ENCODE measurements at regions not wholly inside any gene's neighbourhood (a gene's known extent, or its start where the extent isn't known, plus 50 kb on each side); places are given as distances from the start of the nearest gene placed in this dataset.
A peak's percentile ranks its signal among the peaks of the same experiment; 100 is the strongest.

DNA sequence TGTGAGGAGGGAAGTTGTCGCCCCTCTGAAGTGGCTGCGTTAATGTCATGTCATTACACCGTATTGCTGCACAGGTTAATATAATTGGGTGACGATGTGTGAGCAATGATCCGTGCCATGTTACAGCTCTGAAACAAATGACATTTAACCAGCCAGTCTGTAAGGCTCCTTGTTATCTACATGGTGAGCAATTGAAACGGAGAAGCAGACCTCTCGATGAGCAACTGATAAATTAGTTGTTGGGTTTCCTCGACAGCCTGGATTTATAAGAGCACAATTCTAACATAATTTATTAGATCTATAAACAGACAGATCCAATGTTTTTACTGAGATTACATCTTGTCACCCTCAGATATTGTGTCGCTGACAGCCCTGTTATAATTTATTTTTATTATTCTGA, 49.9 kb upstream of the MAFB start:
- no peak for DNase-seq

DNA sequence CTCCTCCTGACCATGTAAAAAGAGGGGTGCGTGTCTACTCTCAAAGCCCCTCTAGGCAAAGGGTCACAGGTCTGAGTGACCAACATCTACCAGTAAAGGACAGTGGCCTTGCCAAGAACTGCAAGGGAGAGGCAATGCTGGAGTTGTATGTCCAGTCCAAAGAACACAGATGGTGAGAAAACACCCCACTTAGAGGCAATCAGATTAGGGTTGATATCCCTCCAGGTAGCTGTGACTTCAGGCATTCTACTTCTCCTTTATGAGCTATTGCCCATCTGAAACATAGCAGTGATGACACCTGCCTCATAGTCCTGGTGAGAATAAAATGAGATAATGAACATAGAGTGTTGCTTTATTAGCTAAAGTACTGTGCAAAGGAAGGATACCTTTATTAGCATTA, 50.8 kb upstream of the MAFB start:
- DNase-seq: no peak

DNA sequence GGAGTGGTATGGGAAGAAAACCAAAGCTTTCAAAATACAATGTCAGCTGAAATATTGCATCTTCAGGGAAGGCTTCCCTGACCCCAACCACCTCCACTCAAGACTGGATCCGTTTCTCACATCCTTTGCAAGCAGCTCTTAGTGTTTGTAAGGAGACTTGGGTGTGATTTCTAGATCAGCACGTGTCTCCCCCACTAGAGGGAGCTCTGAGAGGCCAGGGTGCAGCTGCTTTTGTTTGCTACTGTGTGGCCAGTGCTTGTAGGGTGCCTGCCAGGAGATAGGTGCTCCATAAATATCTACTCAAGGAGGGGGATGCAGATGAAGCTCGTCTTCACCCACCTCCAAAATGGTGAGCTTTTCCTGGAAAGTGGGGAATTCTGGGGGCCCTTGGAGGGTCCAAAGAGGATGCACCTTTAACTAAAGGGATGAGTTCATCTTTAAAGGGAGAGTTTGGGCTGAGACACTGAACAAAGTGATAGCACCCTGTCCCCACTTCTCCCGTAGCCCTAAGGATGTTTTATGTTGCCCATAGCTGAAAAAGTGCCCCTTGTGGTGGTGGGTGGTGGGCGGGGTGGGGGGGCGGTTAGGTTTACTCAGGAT, 52.6 kb upstream of the MAFB start:
- DNase-seq: peak; percentile 17

DNA sequence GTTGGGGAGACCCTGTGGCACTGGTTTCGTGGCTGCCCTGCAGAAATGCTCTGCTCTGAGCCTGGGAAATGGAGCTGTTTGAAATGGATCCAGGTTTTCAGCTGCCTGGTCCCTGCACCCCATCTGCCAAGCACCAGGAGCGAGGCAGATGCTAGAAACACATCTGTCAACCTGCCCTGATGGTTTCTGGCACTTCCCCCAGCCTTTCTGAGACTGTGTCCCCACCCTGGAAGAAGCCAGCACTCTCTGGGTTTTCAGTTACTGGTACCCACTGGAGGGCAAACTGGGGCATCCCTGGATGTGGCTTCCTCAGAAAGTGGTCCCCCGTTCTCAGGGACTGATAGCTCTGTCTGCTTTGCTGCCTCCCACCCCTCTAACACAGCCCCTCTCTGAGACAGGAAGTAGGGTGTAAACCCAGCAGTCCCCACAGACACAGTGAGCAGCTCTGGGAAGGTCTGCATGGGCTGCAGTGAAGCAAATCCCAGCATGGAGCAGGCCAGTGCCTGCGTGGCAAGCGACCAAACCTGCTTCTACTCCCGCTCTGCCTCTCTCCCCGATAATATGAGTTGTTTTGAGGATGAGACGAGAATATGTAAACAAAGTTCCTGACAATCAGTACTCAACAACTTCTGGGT, 54.2 kb upstream of the MAFB start:
- no peak for DNase-seq

DNA sequence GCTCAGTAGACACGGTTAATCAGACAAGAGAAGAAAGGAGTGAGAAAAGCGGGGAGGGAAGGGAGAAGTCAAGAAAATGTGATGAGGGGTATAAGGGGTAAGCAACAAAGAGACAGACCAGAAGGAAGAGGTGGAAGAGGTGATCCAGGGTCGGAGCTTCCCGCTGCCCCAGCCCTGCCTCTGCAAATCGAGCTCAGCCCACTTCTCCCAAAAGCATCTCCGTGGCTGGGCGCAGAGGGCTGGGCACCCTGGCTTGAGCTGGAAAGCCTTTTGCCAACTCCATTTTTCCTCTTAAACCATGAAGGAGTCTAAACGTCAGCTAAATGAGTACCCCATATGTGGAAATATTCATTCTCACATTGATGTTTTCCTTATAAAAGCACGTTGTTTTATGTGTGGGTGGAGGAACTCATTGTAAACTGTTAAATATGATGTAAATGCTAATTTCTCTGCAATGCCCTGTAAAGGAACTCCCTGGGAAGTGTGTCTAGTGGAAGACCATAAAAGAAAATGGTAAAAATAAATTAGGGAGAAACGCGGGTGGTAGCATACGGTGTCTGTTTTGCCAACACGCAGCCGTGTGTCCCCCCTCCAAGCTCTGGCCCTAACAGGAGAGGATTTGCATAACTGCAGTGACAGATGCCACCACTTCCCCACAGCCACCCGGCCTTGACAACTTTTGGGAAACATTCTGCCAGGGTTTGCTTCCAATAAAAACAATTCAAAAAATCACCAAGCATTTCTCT, 55.2 kb upstream of the MAFB start:
- no peak for DNase-seq

DNA sequence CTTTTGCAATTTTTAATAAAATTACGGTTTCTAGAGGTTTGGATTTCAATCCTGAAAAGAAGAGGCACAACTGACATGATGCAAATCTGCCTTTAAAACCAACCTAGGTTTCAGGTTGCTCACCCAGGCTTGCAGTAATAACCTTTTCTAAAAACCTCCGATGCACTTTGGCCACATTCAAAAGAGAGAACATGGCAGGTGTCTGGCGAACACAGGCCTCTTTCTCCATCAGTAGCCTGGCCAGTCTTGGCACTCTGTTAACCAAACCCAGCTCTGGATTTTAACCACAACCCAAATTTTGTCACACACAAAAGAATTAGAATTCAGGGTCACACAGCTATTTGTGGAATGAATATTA, 55.8 kb upstream of the MAFB start:
- DNase-seq: no peak

DNA sequence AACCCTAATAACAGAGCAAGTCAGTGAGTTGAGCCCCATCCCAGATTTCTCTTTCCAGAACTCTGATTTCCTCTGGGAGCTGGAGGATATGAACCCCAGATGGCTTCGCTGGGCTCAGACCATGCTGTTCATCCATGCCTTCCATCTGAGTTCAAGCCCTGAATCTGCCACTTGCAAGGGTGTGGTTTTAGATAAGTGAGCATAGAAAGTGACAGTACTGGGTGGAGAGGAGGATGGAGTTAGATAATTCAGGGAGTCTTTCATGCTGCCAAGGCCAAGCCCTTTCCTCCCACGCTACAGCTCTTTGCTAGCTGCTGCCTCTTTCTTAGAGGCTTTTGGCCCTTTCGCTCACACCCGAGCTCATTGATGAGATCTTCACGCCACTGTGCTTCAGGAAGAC, 57.2 kb upstream of the MAFB start:
- no peak for DNase-seq

DNA sequence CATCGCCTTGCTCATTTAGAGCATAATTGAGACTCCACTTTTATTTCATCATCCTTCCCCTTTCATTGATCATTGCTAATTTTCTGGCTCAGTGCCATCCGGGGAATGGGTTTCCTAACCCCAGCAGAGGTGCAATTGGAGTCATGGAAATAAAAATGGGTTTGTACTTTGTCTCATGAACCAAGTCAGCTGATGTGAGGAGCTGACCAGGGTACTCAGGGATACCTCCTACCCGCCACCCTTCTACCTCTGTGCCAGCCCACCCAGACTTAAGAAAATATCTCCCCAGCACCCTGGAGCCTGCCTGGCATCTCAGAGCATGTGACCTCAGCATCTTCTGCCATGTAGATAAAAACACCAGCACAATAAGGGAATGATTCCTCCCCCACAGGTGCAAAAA, 59.1 kb upstream of the MAFB start:
- DNase-seq: no peak

DNA sequence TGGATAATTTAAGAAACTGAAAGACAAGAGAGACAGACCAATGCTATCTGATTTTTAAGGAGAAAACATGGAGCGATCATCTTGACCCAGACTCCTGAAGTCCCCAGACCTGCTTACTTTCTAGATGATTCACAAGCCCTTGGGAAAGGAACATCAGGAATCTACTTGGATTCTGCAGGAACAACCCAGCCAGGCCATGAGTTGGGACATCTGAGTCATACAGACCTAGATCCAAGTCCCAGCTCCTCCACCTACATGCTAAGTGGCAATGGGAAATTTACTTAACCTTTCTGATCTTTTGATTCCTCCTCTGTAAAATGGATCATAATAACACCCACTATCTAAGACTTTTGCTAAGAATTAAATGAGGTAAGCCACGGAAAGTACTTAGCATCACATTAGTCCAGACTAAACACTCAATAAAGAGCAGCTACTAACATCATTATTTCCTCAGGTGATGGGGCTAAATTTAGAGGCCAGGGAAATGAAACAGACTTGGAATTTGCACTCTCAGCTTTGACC, 61.0 kb upstream of the MAFB start:
- DNase-seq: no peak

DNA sequence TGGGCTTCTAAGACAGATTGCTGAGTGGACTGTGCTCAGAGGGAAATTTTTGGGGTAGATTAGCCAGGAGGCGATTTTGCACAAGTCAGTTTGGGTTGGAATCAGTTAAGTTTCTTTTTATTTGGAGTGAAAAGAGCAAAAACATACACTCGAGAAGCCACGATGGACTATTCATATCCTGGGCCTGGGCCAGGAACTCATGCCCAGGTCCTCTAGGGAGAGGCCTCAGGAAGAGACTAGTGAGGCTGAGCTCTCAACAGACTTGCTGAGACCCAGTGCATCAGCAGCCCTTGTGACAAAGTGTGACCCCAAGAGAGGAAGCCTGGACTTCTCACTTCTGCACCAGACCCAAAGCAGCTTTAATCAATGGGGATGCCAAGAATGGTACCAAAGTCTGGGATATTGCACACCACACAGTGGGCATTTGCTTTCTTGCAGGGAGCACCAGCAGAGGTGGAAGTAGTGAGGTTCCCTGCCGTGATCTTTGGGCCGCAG, 61.6 kb upstream of the MAFB start:
- no peak for DNase-seq

DNA sequence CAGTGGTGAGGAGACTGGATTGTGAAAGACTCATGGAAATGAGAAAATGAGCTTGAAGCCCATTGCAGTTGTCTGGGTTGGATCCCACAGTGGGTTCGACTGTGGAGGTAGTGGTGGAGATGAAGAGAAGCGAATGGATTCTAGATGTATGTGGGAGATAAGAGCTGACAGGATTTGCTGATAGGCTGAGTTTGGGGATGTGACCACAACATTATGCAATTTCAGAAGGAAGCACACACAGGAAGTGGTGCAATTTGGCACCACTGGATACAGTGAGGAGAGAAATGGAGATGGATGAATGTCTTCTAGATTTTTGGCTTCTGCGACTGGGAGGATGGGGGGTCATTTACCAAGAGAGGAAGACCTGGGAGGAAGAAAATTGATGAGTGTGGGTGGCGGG, 64.4 kb upstream of the MAFB start:
- DNase-seq: no peak

DNA sequence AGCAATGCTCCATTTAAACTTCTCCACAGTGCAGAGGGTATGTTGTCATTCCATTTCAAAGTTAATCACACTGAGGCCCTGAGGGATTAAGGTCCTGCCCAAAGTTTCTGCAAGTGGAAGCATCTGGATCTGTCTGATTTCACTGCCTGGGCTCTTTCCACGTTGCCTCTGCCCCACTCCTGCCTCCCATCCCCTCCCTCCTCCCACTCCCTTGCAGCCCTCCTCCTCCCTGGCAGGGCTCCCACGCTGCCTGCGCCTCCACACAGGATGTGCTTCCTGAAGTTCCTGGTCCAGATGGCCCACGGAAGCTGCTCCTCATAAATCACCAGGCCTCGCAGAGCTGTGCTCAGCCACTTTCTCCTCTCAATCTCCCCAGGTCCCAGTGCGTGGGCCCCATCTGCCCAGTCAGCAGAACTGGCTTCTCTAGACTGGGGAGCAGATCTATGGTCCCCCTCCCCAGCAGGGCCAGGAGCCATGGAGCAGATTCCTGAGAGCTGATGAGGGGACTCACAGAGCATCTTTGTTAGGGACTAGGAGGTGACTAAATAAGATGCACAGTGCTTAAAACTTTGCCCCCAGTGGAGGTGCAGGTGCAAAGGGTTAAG, 65.4 kb upstream of the MAFB start:
- DNase-seq: peak; percentile 11

DNA sequence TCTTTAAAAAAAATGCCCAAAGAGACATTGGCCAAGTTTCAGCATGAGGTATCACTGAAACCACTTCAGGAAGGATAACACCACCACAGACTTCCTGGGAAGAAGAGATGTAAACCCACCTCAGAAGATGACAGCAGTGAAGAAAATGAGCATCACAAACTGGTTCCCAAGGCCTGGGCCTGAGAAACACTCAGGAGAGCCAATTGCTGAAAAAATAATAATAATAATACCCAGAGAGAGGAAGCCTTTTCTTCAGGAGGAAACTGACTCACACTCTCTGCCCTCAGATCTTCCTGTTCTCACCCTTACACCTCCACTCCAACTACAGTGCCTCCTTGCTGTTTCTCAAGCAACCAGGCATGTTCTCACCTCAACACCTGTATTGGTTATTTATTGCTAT, 68.1 kb upstream of the MAFB start:
- no peak for DNase-seq

DNA sequence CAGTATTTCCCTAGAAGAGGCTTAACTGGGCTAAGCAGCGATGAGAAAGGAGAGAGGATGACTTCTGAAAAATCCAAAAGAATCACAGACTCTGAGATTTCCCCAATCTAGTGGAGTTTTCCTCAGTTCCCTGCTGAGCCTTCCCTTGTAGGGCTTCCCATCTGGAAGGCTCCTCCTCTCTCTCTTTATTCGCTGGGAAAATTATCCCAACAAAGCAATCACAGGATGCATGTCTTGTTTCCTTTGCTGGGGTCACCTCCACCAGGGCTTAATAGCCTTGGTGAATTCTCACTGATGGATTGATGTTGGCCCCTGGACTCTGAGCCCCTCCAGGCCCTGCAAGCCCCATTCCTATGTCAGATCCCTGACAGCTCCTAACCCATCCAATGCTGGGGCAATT, 69.8 kb upstream of the MAFB start:
- no peak for DNase-seq

DNA sequence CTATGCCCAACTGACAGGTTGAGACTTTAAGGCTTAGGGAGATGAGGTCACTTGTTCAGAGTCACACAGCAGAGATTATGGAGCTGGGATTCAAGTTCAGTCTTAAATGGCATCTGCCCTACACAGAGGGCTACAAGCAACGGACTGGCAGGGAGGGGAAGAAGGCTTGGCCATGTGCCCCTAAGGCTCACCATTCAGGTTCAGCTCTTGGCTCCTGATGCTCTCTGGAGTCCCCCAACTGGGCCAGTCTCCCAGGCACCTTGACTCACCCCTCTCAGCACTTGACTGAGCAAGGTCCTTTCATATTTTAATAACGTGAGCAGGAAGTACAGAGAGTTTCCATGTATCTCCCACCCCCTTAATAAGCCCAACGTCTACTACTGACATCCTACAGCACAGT, 71.4 kb upstream of the MAFB start:
- no peak for DNase-seq

DNA sequence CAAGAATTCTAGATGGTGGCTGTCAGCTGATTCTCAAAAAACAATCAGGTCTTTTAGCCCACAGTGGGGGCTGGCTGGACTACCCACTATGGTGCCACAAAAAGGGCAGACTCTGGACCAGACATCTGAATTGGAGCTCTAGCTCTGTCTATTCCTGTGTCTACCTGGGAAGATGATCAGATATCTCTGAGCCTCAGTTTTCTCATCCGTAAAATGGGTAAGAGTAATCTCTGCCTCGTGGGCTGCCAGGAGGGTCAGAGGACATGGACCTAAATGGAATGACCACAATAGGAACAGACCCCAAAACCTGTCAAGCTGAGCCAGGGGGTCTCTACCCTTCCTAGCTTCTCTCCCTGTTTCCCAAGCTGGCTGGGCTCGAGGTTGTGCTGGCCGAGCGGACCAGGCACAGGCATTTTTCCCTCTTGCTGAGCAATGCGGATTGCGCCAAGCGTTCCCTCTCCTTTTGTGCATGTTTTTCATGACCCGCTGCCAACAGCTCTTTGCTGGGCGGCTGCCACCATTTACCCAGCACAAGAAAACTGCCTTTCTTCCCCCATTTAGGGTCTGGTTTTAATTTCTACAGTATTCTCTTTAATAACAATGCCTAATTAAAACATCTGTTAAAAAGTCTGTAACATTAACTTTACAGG, 74.7 kb upstream of the MAFB start:
- no peak for DNase-seq

DNA sequence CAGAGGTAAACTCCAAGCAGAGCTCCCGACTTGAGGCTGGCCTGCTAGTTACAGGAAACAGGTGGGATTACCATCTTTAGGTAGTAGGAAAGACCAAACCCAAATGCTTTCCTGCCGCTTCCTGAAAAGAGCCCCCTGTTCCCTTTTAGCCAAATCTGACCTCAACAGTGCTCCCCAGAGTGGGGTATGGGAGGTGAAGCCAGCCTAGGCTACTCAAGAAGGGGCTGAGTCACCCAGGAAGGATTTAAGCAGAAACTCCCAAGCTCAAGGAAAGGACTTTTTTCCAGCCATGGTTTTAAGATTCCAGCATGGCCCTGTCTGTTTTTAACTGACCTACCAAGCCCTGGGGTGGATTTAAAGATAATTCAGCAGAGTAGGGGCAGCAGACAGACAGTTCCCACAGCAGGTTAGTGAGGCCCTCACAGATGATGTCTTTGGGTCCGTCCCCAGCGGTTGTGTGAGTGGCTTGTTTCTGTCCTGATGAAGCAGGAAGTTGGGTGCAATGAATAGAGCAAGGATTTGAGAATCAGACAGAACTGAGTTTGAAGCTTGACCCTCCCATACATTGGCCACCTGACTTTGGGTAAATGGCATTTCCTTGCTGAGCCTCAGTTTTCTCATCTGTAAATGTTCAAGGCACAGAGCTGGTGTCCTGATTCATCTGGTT, 76.9 kb upstream of the MAFB start:
- DNase-seq: no peak

DNA sequence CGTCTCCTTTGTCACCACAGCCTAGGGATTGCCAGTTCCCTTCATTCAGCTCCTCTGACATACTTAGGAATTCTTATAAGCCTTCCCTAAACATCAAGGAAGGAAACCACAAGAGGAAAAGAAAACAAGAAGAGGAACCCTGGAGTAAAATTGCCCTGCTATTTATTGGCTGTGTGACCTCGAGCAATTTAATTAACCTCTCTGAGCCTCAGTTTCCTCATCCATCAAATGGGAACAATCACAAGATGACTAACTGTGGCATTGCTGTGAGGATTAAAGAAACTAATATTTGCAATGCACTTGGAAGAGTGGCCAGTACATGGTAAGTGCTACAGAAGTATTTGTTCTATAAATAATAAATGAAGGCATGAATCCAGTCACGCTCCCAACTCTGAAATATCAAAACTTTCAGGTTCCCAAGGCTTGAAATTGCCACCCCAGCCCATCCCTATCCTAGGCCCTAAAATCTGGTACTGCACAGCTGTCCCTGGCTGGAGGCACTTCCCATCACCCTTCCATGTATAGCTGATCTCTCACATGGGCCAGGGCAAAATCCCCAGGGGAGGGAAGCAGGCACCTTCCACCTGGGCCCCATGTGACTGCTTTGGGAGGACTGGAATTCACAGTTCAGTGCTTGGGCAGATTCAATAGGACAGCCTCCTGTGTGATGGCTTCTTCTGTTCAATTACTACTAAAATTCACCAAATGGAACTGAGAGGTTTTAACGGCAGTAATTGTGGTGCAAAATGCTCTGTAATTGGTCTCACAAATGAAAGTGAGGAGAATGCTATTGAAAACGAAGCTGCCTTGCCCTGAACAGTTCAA, 78.0 kb upstream of the MAFB start:
- DNase-seq: no peak

DNA sequence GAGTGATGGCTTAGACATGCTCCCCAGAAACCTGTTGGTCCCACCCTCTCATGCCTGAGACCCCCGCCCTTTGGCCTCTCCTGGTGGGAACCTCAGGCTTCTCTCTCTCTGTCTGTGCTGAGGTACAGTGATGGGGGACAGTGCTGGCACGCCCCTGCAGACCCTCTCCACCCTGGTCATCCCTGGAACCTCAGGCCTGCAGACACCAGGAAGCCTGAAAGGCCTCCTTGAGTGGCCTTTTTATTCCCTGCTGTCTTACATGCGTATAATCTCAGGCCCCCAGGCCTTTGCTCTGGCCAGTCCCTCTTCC, 78.5 kb upstream of the MAFB start:
- DNase-seq: no peak

DNA sequence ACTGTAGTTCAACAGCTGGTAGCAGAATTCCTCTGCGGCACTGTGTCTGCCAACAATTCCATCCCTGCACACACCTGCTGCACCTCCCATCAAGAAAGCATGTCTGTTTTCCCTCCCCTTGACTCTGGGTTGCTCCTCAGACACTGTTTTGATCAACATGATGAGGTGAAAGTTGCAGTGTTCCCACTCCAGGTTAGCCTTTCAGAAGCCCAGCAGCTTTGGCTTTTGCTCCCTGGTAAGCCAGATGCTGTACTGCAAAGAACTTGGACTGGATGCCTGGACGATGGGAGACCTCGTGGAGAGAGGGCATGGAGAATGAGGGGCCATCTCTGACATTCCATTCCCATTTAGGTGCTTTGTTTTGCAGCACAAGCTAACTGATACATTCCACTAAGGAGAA, 79.1 kb upstream of the MAFB start:
- DNase-seq: no peak

DNA sequence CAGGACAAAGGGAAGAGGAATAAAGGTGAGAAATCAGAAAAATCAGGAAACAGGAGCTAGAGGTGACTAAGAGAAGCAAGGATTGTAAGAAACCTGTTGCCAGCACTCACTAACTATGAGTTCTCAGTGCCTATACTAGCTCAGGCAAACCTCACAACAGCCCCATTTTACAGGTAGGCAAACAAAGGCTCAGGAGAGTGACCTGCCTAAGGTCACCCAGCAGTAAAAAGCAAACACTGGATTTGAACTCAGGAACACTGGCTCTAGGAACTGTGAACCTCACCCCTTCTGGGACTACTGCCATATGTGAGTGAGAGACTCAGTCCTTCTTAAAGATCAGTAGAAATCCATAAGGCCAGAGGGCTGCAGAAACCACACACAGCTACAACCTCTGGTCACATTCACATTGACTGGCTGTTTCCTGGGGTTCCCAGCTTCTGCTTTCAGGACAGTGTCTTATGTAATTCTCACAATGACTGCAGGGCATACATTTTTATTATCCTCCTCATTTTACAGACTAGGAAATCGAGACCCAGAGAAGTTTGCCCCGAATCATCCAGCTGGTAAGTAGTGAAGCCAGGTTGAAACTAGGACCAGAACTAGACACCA, 80.7 kb upstream of the MAFB start:
- DNase-seq: no peak

Measured in fibroblast of skin of right quadriceps (primary cell).